DND-41 (cell line): ENCODE measurements at regions not wholly inside any gene's neighbourhood (a gene's known extent, or its start where the extent isn't known, plus 50 kb on each side); places are given as distances from the start of the nearest gene placed in this dataset.

ENCODE experiments used
- ATAC-seq: fragments of 200-7000 bp; cut with Tn5 transposase; 3 replicates; pipeline ENCODE4 v1.9.1; 2021; ENCODE audit warnings: low read depth; ENCODE audit not compliant: insufficient read depth
- DNase-seq: peaks from one replicate; pipeline ENCODE4 v3.0.0-alpha.2; 2020
- H2AFZ ChIP-seq: 2 replicates; pipeline ENCODE4 v1.6.0; 2012; ENCODE audit warnings: low read depth, low read length
- H3K27ac ChIP-seq: 2 replicates; pipeline ENCODE4 v1.5.1; 2012; ENCODE audit warnings: low read length, inconsistent platforms
- H3K27me3 ChIP-seq: fragments of 200-600 bp; sonication (generic); 2 replicates; pipeline ENCODE4 v1.6.0; 2012; ENCODE audit warnings: low read length, mild to moderate bottlenecking, inconsistent platforms; ENCODE audit not compliant: insufficient read depth, poor library complexity
- H3K36me3 ChIP-seq: 2 replicates; pipeline ENCODE4 v1.5.1; 2012; ENCODE audit warnings: low read length, inconsistent platforms; ENCODE audit not compliant: insufficient read depth
- H3K4me1 ChIP-seq: 2 replicates; pipeline ENCODE4 v1.5.1; 2012; ENCODE audit warnings: mild to moderate bottlenecking, low read length; ENCODE audit not compliant: insufficient read depth
- H3K4me2 ChIP-seq: 2 replicates; pipeline ENCODE4 v1.6.0; 2012; ENCODE audit warnings: mild to moderate bottlenecking, moderate library complexity, low read length, inconsistent platforms; ENCODE audit not compliant: insufficient read depth
- H3K4me3 ChIP-seq, 2 experiments: fragments of 200-600 bp in 1 of 2; shearing (Covaris generic) in 1 of 2; 2 replicates each; pipeline ENCODE4 v1.5.1; 2012 to 2016; ENCODE audit warnings: inconsistent platforms in 2 of 2, low read length in 2 of 2, mild to moderate bottlenecking in 2 of 2, low read depth in 1 of 2, moderate library complexity in 1 of 2
- H3K79me2 ChIP-seq: 2 replicates; pipeline ENCODE4 v1.6.0; 2012; ENCODE audit warnings: low read length, inconsistent platforms; ENCODE audit not compliant: insufficient read depth
- H3K9ac ChIP-seq: 2 replicates; pipeline ENCODE4 v1.6.0; 2012; ENCODE audit warnings: low read depth, mild to moderate bottlenecking, inconsistent platforms, low read length, moderate library complexity
- H3K9me3 ChIP-seq: 2 replicates; pipeline ENCODE4 v1.5.1; 2012; ENCODE audit warnings: low read length, moderate library complexity, mild to moderate bottlenecking, inconsistent platforms; ENCODE audit not compliant: insufficient read depth, severe bottlenecking
- H4K20me1 ChIP-seq: 2 replicates; pipeline ENCODE4 v1.6.0; 2012; ENCODE audit warnings: low read length; ENCODE audit not compliant: insufficient read depth
- CTCF ChIP-seq: IDR thresholded peaks from 2 replicates; pipeline ENCODE4 v1.5.1; 2012; ENCODE audit warnings: borderline replicate concordance, low read length, moderate library complexity, mild to moderate bottlenecking; ENCODE audit not compliant: poor library complexity, severe bottlenecking; ENCODE audit errors: extremely low read depth
- EZH2 ChIP-seq: IDR thresholded peaks from 3 replicates; pipeline ENCODE4 v1.6.1; 2012; ENCODE audit warnings: borderline replicate concordance, low read depth, mild to moderate bottlenecking, moderate library complexity, low read length, inconsistent platforms; ENCODE audit not compliant: severe bottlenecking

- no peak overlapping the region for H3K4me2 ChIP-seq
- no peaks in the 10 kb centered on the region for H3K4me1 ChIP-seq
- DNase-seq (no peak), ATAC-seq (no peak)
- no peaks in the 10 kb centered on the region for H3K79me2 ChIP-seq
- no peak overlapping the region for H3K9ac ChIP-seq
- no peaks in the 10 kb centered on the region for H3K9me3 ChIP-seq
- H3K36me3 ChIP-seq: no peaks in the 10 kb centered on the region
- H3K27me3 ChIP-seq: no peaks in the 10 kb centered on the region
- no peak overlapping the region for H3K4me3 ChIP-seq
- TF ChIP-seq CTCF: no peak
- TF ChIP-seq EZH2: no peak
- H4K20me1 ChIP-seq: no peaks in the 10 kb centered on the region
- no peak overlapping the region for H2AFZ ChIP-seq
- H3K27ac ChIP-seq: no peak overlapping the region
Measured at GRCh38 chr13:74338341-74338740, 204.1 kb upstream of the KLF12 start.

- no peak overlapping the region for H2AFZ ChIP-seq
- TF ChIP-seq CTCF: no peak
- no peak for TF ChIP-seq EZH2
- H3K4me3 ChIP-seq: no peak overlapping the region
- H3K79me2 ChIP-seq: no peaks in the 10 kb centered on the region
- no peak overlapping the region for H3K9ac ChIP-seq
- H3K27ac ChIP-seq: no peak overlapping the region
- no peak overlapping the region for H3K4me2 ChIP-seq
- no peaks in the 10 kb centered on the region for H3K36me3 ChIP-seq
- H3K4me1 ChIP-seq: no peaks in the 10 kb centered on the region
- no peaks in the 10 kb centered on the region for H4K20me1 ChIP-seq
- DNase-seq: no peak
- no peaks in the 10 kb centered on the region for H3K27me3 ChIP-seq
- ATAC-seq: no peak
- H3K9me3 ChIP-seq: no peaks in the 10 kb centered on the region
Measured at GRCh38 chr13:74336546-74336945, 202.3 kb upstream of the KLF12 start.

- Histone ChIP-seq H4K20me1 (no peaks in the 10 kb centered on the region), H2AFZ (no peak overlapping the region), H3K9ac (no peak overlapping the region), H3K36me3 (no peaks in the 10 kb centered on the region), H3K4me3 (no peak overlapping the region), H3K4me1 (no peaks in the 10 kb centered on the region), H3K9me3 (no peaks in the 10 kb centered on the region), H3K27me3 (no peaks in the 10 kb centered on the region), H3K4me2 (no peak overlapping the region), H3K79me2 (no peaks in the 10 kb centered on the region), H3K27ac (no peak overlapping the region)
- TF ChIP-seq EZH2: no peak
- DNase-seq (no peak), ATAC-seq (no peak)
Measured at GRCh38 chr13:74335370-74335769, 201.2 kb upstream of the KLF12 start.

- H3K9ac ChIP-seq: no peak overlapping the region
- no peak for ATAC-seq
- no peaks in the 10 kb centered on the region for H3K27me3 ChIP-seq
- no peaks in the 10 kb centered on the region for H3K9me3 ChIP-seq
- no peak overlapping the region for H3K4me2 ChIP-seq
- H2AFZ ChIP-seq: no peak overlapping the region
- no peak overlapping the region for H3K4me3 ChIP-seq
- no peak for DNase-seq
- no peaks in the 10 kb centered on the region for H4K20me1 ChIP-seq
- no peaks in the 10 kb centered on the region for H3K36me3 ChIP-seq
- H3K4me1 ChIP-seq: no peaks in the 10 kb centered on the region
- H3K27ac ChIP-seq: no peak overlapping the region
- H3K79me2 ChIP-seq: no peaks in the 10 kb centered on the region
- no peak for TF ChIP-seq EZH2
- no peak for TF ChIP-seq CTCF
Measured at GRCh38 chr13:74329962-74330361, 195.8 kb upstream of the KLF12 start.
